ENCODE measurements at regions not wholly inside any gene's neighbourhood (a gene's known extent, or its start where the extent isn't known, plus 50 kb on each side); places are given as distances from the start of the nearest gene placed in this dataset.

GRCh38 chr3:5505997-5506396 lies 318.5 kb downstream of the EDEM1 start:
- TF ChIP-seq, protein P1, sequence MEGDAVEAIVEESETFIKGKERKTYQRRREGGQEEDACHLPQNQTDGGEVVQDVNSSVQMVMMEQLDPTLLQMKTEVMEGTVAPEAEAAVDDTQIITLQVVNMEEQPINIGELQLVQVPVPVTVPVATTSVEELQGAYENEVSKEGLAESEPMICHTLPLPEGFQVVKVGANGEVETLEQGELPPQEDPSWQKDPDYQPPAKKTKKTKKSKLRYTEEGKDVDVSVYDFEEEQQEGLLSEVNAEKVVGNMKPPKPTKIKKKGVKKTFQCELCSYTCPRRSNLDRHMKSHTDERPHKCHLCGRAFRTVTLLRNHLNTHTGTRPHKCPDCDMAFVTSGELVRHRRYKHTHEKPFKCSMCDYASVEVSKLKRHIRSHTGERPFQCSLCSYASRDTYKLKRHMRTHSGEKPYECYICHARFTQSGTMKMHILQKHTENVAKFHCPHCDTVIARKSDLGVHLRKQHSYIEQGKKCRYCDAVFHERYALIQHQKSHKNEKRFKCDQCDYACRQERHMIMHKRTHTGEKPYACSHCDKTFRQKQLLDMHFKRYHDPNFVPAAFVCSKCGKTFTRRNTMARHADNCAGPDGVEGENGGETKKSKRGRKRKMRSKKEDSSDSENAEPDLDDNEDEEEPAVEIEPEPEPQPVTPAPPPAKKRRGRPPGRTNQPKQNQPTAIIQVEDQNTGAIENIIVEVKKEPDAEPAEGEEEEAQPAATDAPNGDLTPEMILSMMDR (IDR thresholded peaks at IDR 0.05), result no peak
- TF ChIP-seq POLR2A (IDR thresholded peaks at IDR 0.05), result no peak
